ENCODE measurements at regions not wholly inside any gene's neighbourhood (a gene's known extent, or its start where the extent isn't known, plus 50 kb on each side); places are given as distances from the start of the nearest gene placed in this dataset.
A peak's percentile ranks its signal among the peaks of the same experiment; 100 is the strongest.

DNA sequence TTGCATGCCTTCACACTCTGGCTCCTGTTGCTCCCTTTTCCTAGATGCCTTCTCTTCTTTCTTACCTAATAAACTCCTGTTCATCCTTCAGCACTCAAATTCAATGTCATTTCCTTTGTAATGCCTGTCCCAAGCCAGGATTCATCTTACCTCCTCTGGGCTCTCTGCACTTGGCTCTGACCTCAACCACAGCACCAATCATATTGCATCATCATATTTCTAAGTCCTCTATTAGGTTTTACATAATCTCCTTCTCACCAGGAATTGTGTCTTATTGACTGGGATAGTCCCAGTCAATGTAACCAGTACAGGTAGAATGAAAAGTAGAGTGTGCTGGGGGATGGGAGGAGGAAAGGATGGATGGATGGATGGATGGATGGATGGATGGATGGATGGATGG, 187.1 kb downstream of the NRP2 start:
- no peak for ATAC-seq
- intact Hi-C loops (cut with DNase I) = no loop called here

DNA sequence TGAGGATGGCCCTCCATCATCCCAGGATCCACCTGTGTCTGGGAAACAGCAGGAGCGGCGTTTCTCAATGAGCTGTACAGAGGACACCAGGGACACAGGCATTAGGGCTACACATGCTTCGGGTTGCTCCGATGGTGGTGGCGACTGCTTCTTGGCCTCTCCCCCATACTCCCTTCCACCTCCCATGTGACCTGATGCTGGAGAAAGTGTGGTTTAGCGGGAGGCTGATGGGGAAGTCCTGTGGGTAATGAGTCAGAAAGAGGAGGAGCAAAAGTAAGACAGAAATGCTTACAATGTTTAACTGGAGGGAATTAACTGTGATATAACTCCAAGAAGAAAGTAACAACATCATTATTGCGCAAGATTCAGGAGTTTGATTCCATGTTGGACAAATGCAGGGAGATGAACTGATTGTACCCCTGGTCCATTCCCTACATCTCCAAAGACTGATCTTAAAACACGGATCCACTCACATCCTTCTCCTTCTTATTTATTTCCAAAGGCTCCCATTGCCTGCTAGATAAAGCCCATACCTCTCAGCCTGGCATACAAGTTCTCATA, 186.6 kb downstream of the NRP2 start:
- intact Hi-C loops (cut with DNase I) = no loop called here
- 66 to 72% (median 70%) methylated on average over 8 of the region's 8 CpGs for WGBS, 4 donors
- peak in 1 of 4 donors; percentile 61 for ATAC-seq
- Histone ChIP-seq H3K9me3 (no peaks in the 10 kb centered on the region), H3K4me1 (peaks cover 0 to 10% (median 0%) of the 10 kb centered on the region in 12 donors), H3K27ac (no peak overlapping the region), H3K36me3 (no peaks in the 10 kb centered on the region), H3K27me3 (peaks cover 0 to 3% (median 0%) of the 10 kb centered on the region in 9 donors), H3K4me3 (no peak overlapping the region)
- TF ChIP-seq, protein P1, sequence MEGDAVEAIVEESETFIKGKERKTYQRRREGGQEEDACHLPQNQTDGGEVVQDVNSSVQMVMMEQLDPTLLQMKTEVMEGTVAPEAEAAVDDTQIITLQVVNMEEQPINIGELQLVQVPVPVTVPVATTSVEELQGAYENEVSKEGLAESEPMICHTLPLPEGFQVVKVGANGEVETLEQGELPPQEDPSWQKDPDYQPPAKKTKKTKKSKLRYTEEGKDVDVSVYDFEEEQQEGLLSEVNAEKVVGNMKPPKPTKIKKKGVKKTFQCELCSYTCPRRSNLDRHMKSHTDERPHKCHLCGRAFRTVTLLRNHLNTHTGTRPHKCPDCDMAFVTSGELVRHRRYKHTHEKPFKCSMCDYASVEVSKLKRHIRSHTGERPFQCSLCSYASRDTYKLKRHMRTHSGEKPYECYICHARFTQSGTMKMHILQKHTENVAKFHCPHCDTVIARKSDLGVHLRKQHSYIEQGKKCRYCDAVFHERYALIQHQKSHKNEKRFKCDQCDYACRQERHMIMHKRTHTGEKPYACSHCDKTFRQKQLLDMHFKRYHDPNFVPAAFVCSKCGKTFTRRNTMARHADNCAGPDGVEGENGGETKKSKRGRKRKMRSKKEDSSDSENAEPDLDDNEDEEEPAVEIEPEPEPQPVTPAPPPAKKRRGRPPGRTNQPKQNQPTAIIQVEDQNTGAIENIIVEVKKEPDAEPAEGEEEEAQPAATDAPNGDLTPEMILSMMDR (IDR thresholded peaks at IDR 0.05) = no peak
- no peak for TF ChIP-seq POLR2A (IDR thresholded peaks at IDR 0.05)
- no peak for DNase-seq

More for the DNA sequence above, 187.1 kb downstream of the NRP2 start:
- no peaks in the 10 kb centered on the region for H3K9me3 ChIP-seq
- no peaks in the 10 kb centered on the region for H3K36me3 ChIP-seq
- H3K4me1 ChIP-seq = peaks cover 0 to 10% (median 0%) of the 10 kb centered on the region in 12 donors
- TF ChIP-seq POLR2A (IDR thresholded peaks at IDR 0.05) = no peak
- TF ChIP-seq, protein P1 (IDR thresholded peaks at IDR 0.05) = no peak
- H3K4me3 ChIP-seq = no peak overlapping the region
- no peak for DNase-seq
- no peak overlapping the region for H3K27ac ChIP-seq
- peaks cover 0 to 3% (median 0%) of the 10 kb centered on the region in 9 donors for H3K27me3 ChIP-seq

DNA sequence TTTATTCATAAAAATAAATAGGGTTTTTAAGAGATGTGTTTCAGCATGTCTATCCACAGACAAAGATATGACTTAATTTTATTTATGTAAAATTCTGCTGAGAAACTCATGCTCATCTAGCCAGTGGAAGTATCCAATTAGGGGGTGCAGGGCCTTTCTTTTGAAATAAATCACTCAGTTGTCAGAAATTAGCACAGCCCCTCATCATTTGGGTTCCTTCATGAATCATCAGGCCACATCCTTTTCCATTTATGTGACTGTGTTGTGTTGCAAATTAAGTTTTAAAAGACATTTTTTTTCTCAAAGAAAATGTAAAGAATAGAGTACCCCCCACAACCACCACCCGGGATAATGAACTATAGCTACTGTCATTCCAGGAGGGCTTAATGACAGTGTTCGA, 185.8 kb downstream of the NRP2 start:
- intact Hi-C loops (cut with DNase I) = no loop called here
- no peak for TF ChIP-seq POLR2A (IDR thresholded peaks at IDR 0.05)
- TF ChIP-seq, protein P1 (IDR thresholded peaks at IDR 0.05) = no peak
- no peak overlapping the region for H3K27ac ChIP-seq
- ATAC-seq = no peak
- no peak for DNase-seq
- no peaks in the 10 kb centered on the region for H3K36me3 ChIP-seq
- H3K9me3 ChIP-seq = no peaks in the 10 kb centered on the region
- H3K4me3 ChIP-seq = no peak overlapping the region
- peaks cover 0 to 10% (median 0%) of the 10 kb centered on the region in 12 donors for H3K4me1 ChIP-seq
- peaks cover 0 to 3% (median 0%) of the 10 kb centered on the region in 9 donors for H3K27me3 ChIP-seq
- 88 to 98% (median 92%) methylated on average over 2 of the region's 2 CpGs for WGBS, 4 donors

DNA sequence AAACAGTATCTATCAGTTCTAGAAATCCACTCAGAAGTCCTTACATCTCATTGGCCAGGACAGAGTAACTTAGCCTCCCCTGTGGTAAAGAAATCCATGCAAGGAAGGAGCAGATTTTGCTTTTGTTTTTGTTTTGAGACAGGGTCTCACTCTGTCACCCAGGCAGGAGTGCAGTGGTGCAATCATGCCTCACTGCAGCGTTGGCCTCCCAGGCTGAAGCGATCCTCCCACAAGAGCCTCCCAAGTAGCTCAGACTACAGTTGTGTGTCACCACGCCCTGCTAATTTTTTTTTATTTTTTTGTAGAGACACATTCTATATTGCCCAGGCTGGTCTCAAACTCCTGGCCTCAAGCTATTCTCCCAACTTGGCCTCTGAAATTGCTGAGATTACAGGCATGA, 185.1 kb downstream of the NRP2 start:
- no peak overlapping the region for H3K27ac ChIP-seq
- no peak for ATAC-seq
- peaks cover 0 to 3% (median 0%) of the 10 kb centered on the region in 9 donors for H3K27me3 ChIP-seq
- DNase-seq = no peak
- no peak overlapping the region for H3K4me3 ChIP-seq
- intact Hi-C loops (cut with DNase I) = no loop called here
- no peaks in the 10 kb centered on the region for H3K9me3 ChIP-seq
- TF ChIP-seq, protein P1 (IDR thresholded peaks at IDR 0.05) = no peak
- no peak for TF ChIP-seq POLR2A (IDR thresholded peaks at IDR 0.05)
- peaks cover 0 to 10% (median 0%) of the 10 kb centered on the region in 12 donors for H3K4me1 ChIP-seq
- WGBS, 4 donors = 92 to 98% (median 95%) methylated on average over 3 of the region's 3 CpGs
- H3K36me3 ChIP-seq = no peaks in the 10 kb centered on the region
